ENCODE measurements at regions not wholly inside any gene's neighbourhood (a gene's known extent, or its start where the extent isn't known, plus 50 kb on each side); places are given as distances from the start of the nearest gene placed in this dataset.

- Histone ChIP-seq H3K27ac (ENCODE audit: low read length in 2 of 2) (no peak overlapping the region), H3K79me2 (ENCODE audit: control insufficient read depth, insufficient read depth, low read length) (no peaks in the 10 kb centered on the region), H3K36me3 (replicated peaks in 1 of 2; ENCODE audit: control extremely low read depth in 1 of 2, control insufficient read depth in 1 of 2, extremely low read depth in 1 of 2, insufficient read depth in 2 of 2, low read length in 1 of 2) (no peaks in the 10 kb centered on the region), H3K9ac (ENCODE audit: low read length) (no peak overlapping the region), H4K20me1 (ENCODE audit: control insufficient read depth, insufficient read depth, low read length, poor library complexity, severe bottlenecking) (no peaks in the 10 kb centered on the region), H3K4me3 (ENCODE audit: control extremely low read depth in 1 of 5, extremely low read depth in 1 of 5, insufficient read depth in 1 of 5, low read depth in 2 of 5, low read length in 4 of 5) (no peak overlapping the region), H2AFZ (ENCODE audit: insufficient read depth, low read depth, low read length, poor library complexity, severe bottlenecking) (no peak overlapping the region), H3K4me2 (replicated peaks; ENCODE audit: low read depth, low read length, poor library complexity, severe bottlenecking) (no peak overlapping the region), H3K9me3 (ENCODE audit: control extremely low read depth in 1 of 3, control insufficient read depth in 2 of 3, insufficient read depth in 1 of 3, low read length in 2 of 3) (no peaks in the 10 kb centered on the region), H3K4me1 (ENCODE audit: control insufficient read depth in 2 of 2, insufficient read depth in 2 of 2, low read length in 2 of 2) (no peaks in the 10 kb centered on the region), H3K27me3 (replicated peaks in 1 of 4; ENCODE audit: control extremely low read depth in 1 of 4, control insufficient read depth in 3 of 4, insufficient read depth in 4 of 4, low read length in 3 of 4) (no peaks in the 10 kb centered on the region)
- ChIA-PET CTCF (no interaction called here), POLR2A (no interaction called here)
- no peak overlapping the region for H3K27ac Mint-ChIP-seq
- DNase-seq (no peak), ATAC-seq (ENCODE audit: low read depth) (no peak)
- H3K27me3 Mint-ChIP-seq, result no peaks in the 10 kb centered on the region
- no peak overlapping the region for H3K4me3 Mint-ChIP-seq
- no peaks in the 10 kb centered on the region for H3K9me3 Mint-ChIP-seq (ENCODE audit: insufficient read depth)
- H3K4me1 Mint-ChIP-seq, result no peaks in the 10 kb centered on the region
- no peak for TF ChIP-seq EZH2 (IDR thresholded peaks at IDR 0.05; ENCODE audit: borderline replicate concordance, insufficient read depth, low read depth, low read length, poor library complexity, severe bottlenecking)
- intact Hi-C loops (cut with micrococcal nuclease), result no loop called here
- no CpG with 5 or more reads among the region's 3 CpGs for WGBS (ENCODE audit: insufficient coverage)
These were observed 493.1 kb downstream of the NR4A2 start for GRCh38 chr2:155839436-155839835.

- H3K4me1 ChIP-seq (ENCODE audit: control insufficient read depth in 2 of 2, insufficient read depth in 2 of 2, low read length in 2 of 2), result no peaks in the 10 kb centered on the region
- POLR2A ChIA-PET, result no interaction called here
- no peaks in the 10 kb centered on the region for H4K20me1 ChIP-seq (ENCODE audit: control insufficient read depth, insufficient read depth, low read length, poor library complexity, severe bottlenecking)
- intact Hi-C loops (cut with micrococcal nuclease), result no loop called here
- H3K4me3 ChIP-seq (ENCODE audit: control extremely low read depth in 1 of 5, extremely low read depth in 1 of 5, insufficient read depth in 1 of 5, low read depth in 2 of 5, low read length in 4 of 5), result no peak overlapping the region
- H3K27me3 ChIP-seq (replicated peaks in 1 of 4; ENCODE audit: control extremely low read depth in 1 of 4, control insufficient read depth in 3 of 4, insufficient read depth in 4 of 4, low read length in 3 of 4), result no peaks in the 10 kb centered on the region
- H3K4me2 ChIP-seq (replicated peaks; ENCODE audit: low read depth, low read length, poor library complexity, severe bottlenecking), result no peak overlapping the region
- no peak overlapping the region for H3K4me3 Mint-ChIP-seq
- DNase-seq (no peak), ATAC-seq (ENCODE audit: low read depth) (no peak)
- no peaks in the 10 kb centered on the region for H3K9me3 ChIP-seq (ENCODE audit: control extremely low read depth in 1 of 3, control insufficient read depth in 2 of 3, insufficient read depth in 1 of 3, low read length in 2 of 3)
- no peak overlapping the region for H3K27ac Mint-ChIP-seq
- H3K9me3 Mint-ChIP-seq (ENCODE audit: insufficient read depth), result no peaks in the 10 kb centered on the region
- no CpG with 5 or more reads among the region's 1 CpG for WGBS (ENCODE audit: insufficient coverage)
- H2AFZ ChIP-seq (ENCODE audit: insufficient read depth, low read depth, low read length, poor library complexity, severe bottlenecking), result no peak overlapping the region
- no peaks in the 10 kb centered on the region for H3K4me1 Mint-ChIP-seq
- CTCF ChIA-PET, result no interaction called here
- no peaks in the 10 kb centered on the region for H3K79me2 ChIP-seq (ENCODE audit: control insufficient read depth, insufficient read depth, low read length)
- no peak for TF ChIP-seq EZH2 (IDR thresholded peaks at IDR 0.05; ENCODE audit: borderline replicate concordance, insufficient read depth, low read depth, low read length, poor library complexity, severe bottlenecking)
- TF ChIP-seq CTCF (IDR thresholded peaks at IDR 0.05), result no peak
- no peak overlapping the region for H3K27ac ChIP-seq (ENCODE audit: low read length in 2 of 2)
- no peaks in the 10 kb centered on the region for H3K36me3 ChIP-seq (replicated peaks in 1 of 2; ENCODE audit: control extremely low read depth in 1 of 2, control insufficient read depth in 1 of 2, extremely low read depth in 1 of 2, insufficient read depth in 2 of 2, low read length in 1 of 2)
- H3K9ac ChIP-seq (ENCODE audit: low read length), result no peak overlapping the region
- H3K27me3 Mint-ChIP-seq, result no peaks in the 10 kb centered on the region
These were observed 496.1 kb downstream of the NR4A2 start for GRCh38 chr2:155836439-155836838.

Data from B cell (primary cell).